PFSK-1 (cell line): ENCODE measurements at regions not wholly inside any gene's neighbourhood (a gene's known extent, or its start where the extent isn't known, plus 50 kb on each side); places are given as distances from the start of the nearest gene placed in this dataset.

Experiments used
- FOXP2 ChIP-seq: optimal IDR thresholded peaks from 2 replicates; pipeline ENCODE3; 2011; ENCODE audit warnings: borderline replicate concordance, control low read depth, inconsistent platforms; ENCODE audit not compliant: insufficient read depth; ENCODE audit errors: extremely low read length, extremely low read depth
- POLR2AphosphoS5 ChIP-seq: IDR thresholded peaks from 2 replicates; pipeline ENCODE4 v1.6.1; 2012; ENCODE audit warnings: low read depth, mild to moderate bottlenecking, control low read depth, low read length, moderate library complexity
- REST ChIP-seq, 2 experiments: IDR thresholded peaks; 2 replicates each; pipeline versions ENCODE4 v1.6.1 to v1.8.0; 2011 to 2012; ENCODE audit warnings: low read depth in 2 of 2, low read length in 2 of 2, control low read depth in 1 of 2, inconsistent platforms in 1 of 2, mild to moderate bottlenecking in 1 of 2, moderate library complexity in 1 of 2; ENCODE audit not compliant: insufficient read depth in 1 of 2
- SIN3A ChIP-seq: IDR thresholded peaks from 2 replicates; pipeline ENCODE4 v1.6.1; 2012; ENCODE audit warnings: mild to moderate bottlenecking, low read length, moderate library complexity, borderline replicate concordance; ENCODE audit not compliant: insufficient read depth
- TAF1 ChIP-seq: IDR thresholded peaks from 2 replicates; pipeline ENCODE4 v1.6.1; 2012; ENCODE audit warnings: low read length, control low read depth, borderline replicate concordance; ENCODE audit not compliant: insufficient read depth

GRCh38 chr16:26959416-26960009 is 107.2 kb upstream of the C16orf82 start:
- no peak for TF ChIP-seq POLR2AphosphoS5
- TF ChIP-seq SIN3A = no peak
- TF ChIP-seq TAF1 = no peak
- no peak for TF ChIP-seq REST (IDR thresholded peaks at IDR 0.05; ENCODE audit: insufficient read depth in 1 of 2, low read depth in 2 of 2, low read length in 2 of 2)
- no peak for TF ChIP-seq FOXP2
